ENCODE measurements at regions not wholly inside any gene's neighbourhood (a gene's known extent, or its start where the extent isn't known, plus 50 kb on each side); places are given as distances from the start of the nearest gene placed in this dataset.

- TF ChIP-seq ZNF138 (tag by site-specific recombination; IDR thresholded peaks at IDR 0.05; ENCODE audit: borderline replicate concordance) (no peak), ZNF292 (tag by site-specific recombination; IDR thresholded peaks at IDR 0.05; ENCODE audit: borderline replicate concordance, low read depth) (no peak), ZNF350 (tag by site-specific recombination; IDR thresholded peaks at IDR 0.05) (no peak), CTCF (tag by site-specific recombination; IDR thresholded peaks at IDR 0.05) (no peak), ZNF791 (tag by site-specific recombination; IDR thresholded peaks at IDR 0.05) (no peak), YY1 (tag by site-specific recombination; IDR thresholded peaks at IDR 0.05) (no peak), ZNF48 (tag by site-specific recombination; IDR thresholded peaks at IDR 0.05) (no peak), ZNF670 (tag by site-specific recombination; IDR thresholded peaks at IDR 0.05; ENCODE audit: low read depth) (no peak), ZFP69B (tag by site-specific recombination; IDR thresholded peaks at IDR 0.05) (no peak), ZIC2 (tag by site-specific recombination; IDR thresholded peaks at IDR 0.05) (no peak), ZNF768 (tag by site-specific recombination; IDR thresholded peaks at IDR 0.05) (no peak), TRIM28 (IDR thresholded peaks at IDR 0.05; ENCODE audit: borderline replicate concordance, low read length) (no peak), ZNF10 (tag by site-specific recombination; IDR thresholded peaks at IDR 0.05) (no peak), ZNF792 (tag by site-specific recombination; IDR thresholded peaks at IDR 0.05) (no peak)
Measured at GRCh38 chr22:48180631-48181030, 1418.2 kb downstream of the TBC1D22A start.
